ENCODE measurements at regions not wholly inside any gene's neighbourhood (a gene's known extent, or its start where the extent isn't known, plus 50 kb on each side); places are given as distances from the start of the nearest gene placed in this dataset.

DNA sequence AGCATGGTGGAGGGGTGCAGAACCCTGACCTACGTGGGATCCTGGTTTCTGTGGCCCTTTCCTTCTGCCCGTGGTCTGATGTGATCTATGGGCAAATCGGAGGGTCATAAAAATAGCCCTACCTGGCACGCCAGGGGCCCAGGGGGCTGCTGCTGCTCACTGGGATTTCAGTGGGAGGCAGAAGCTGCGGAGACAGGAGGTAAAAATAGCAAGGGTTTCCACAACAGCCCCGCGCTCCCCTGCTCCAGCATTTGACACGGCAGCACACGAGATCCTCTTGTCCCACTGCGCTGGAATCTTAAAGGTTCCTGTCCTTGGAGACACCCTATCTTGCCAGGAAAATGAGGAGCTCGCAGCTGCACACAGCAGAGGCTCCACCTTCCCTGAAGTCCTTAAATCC, 321.2 kb downstream of the CTTN start:
- intact Hi-C loops (cut with micrococcal nuclease; ENCODE audit: unreplicated experiment): no loop called here
- CTCF ChIA-PET: no interaction called here
- H3K27me3 ChIP-seq (ENCODE audit: insufficient read depth, low read depth): no peaks in the 10 kb centered on the region
- BruUV-seq (replicated peaks): no TSS peak
- H3K9me2 ChIP-seq (ENCODE audit: insufficient read depth): no peaks in the 10 kb centered on the region
- no peak overlapping the region for H3K27ac ChIP-seq
- TF ChIP-seq CTCF (conservative IDR thresholded peaks at IDR 0.05): no peak
- TF ChIP-seq EZH2 (IDR thresholded peaks at IDR 0.05; ENCODE audit: low read depth): no peak
- H2AFZ ChIP-seq: no peak overlapping the region
- no peaks in the 10 kb centered on the region for H3F3A ChIP-seq (ENCODE audit: insufficient read depth, low read depth)
- POLR2A ChIA-PET (ENCODE audit: unreplicated experiment): no interaction called here
- no peak overlapping the region for H3K4me3 ChIP-seq
- no peak overlapping the region for H3K4me2 ChIP-seq
- no peaks in the 10 kb centered on the region for H3K79me2 ChIP-seq (ENCODE audit: low read depth)
- H3K36me3 ChIP-seq (ENCODE audit: low read depth): no peaks in the 10 kb centered on the region
- no peaks in the 10 kb centered on the region for H3K4me1 ChIP-seq (replicated peaks; ENCODE audit: insufficient read depth)
- no peak for DNase-seq
- H4K20me1 ChIP-seq (ENCODE audit: insufficient read depth): peaks cover 9% of the 10 kb centered on the region
- no peaks in the 10 kb centered on the region for H3K9me3 ChIP-seq (ENCODE audit: insufficient read depth, low read depth)

GRCh38 chr11:70720281-70720680, 322.0 kb downstream of the CTTN start:
- intact Hi-C loops (cut with micrococcal nuclease; ENCODE audit: unreplicated experiment): no loop called here
- ChIA-PET POLR2A (ENCODE audit: unreplicated experiment) (no interaction called here), CTCF (no interaction called here)
- BruUV-seq (replicated peaks): no TSS peak
- Histone ChIP-seq H3K27me3 (ENCODE audit: insufficient read depth, low read depth) (no peaks in the 10 kb centered on the region), H2AFZ (no peak overlapping the region), H3K9me3 (ENCODE audit: insufficient read depth, low read depth) (no peaks in the 10 kb centered on the region), H3K4me2 (no peak overlapping the region), H3K9me2 (ENCODE audit: insufficient read depth) (no peaks in the 10 kb centered on the region), H3K27ac (no peak overlapping the region), H3K36me3 (ENCODE audit: low read depth) (no peaks in the 10 kb centered on the region), H3K4me3 (no peak overlapping the region), H3F3A (ENCODE audit: insufficient read depth, low read depth) (no peaks in the 10 kb centered on the region), H4K20me1 (ENCODE audit: insufficient read depth) (peaks cover 11% of the 10 kb centered on the region), H3K4me1 (replicated peaks; ENCODE audit: insufficient read depth) (no peaks in the 10 kb centered on the region), H3K79me2 (ENCODE audit: low read depth) (no peaks in the 10 kb centered on the region)
- DNase-seq: no peak
- no peak for TF ChIP-seq CTCF (conservative IDR thresholded peaks at IDR 0.05)
- no peak for TF ChIP-seq EZH2 (IDR thresholded peaks at IDR 0.05; ENCODE audit: low read depth)

GRCh38 chr11:70721006-70721405, 322.7 kb downstream of the CTTN start:
- intact Hi-C loops (cut with micrococcal nuclease; ENCODE audit: unreplicated experiment): no loop called here
- CTCF ChIA-PET: no interaction called here
- Histone ChIP-seq H3K36me3 (ENCODE audit: low read depth) (no peaks in the 10 kb centered on the region), H2AFZ (no peak overlapping the region), H3K9me3 (ENCODE audit: insufficient read depth, low read depth) (no peaks in the 10 kb centered on the region), H3K9me2 (ENCODE audit: insufficient read depth) (no peaks in the 10 kb centered on the region), H3K79me2 (ENCODE audit: low read depth) (no peaks in the 10 kb centered on the region), H3K27ac (no peak overlapping the region), H3K4me2 (no peak overlapping the region), H3F3A (ENCODE audit: insufficient read depth, low read depth) (no peaks in the 10 kb centered on the region), H3K27me3 (ENCODE audit: insufficient read depth, low read depth) (no peaks in the 10 kb centered on the region), H3K4me1 (replicated peaks; ENCODE audit: insufficient read depth) (no peaks in the 10 kb centered on the region), H3K4me3 (no peak overlapping the region), H4K20me1 (ENCODE audit: insufficient read depth) (peaks cover 11% of the 10 kb centered on the region; the same call in 1 of the 2 replicates)
- no peak for TF ChIP-seq EZH2 (IDR thresholded peaks at IDR 0.05; ENCODE audit: low read depth)
- TF ChIP-seq CTCF (conservative IDR thresholded peaks at IDR 0.05): no peak
- BruUV-seq (replicated peaks): no TSS peak
- DNase-seq: no peak
- POLR2A ChIA-PET (ENCODE audit: unreplicated experiment): no interaction called here
